ENCODE measurements at regions not wholly inside any gene's neighbourhood (a gene's known extent, or its start where the extent isn't known, plus 50 kb on each side); places are given as distances from the start of the nearest gene placed in this dataset.

DNA sequence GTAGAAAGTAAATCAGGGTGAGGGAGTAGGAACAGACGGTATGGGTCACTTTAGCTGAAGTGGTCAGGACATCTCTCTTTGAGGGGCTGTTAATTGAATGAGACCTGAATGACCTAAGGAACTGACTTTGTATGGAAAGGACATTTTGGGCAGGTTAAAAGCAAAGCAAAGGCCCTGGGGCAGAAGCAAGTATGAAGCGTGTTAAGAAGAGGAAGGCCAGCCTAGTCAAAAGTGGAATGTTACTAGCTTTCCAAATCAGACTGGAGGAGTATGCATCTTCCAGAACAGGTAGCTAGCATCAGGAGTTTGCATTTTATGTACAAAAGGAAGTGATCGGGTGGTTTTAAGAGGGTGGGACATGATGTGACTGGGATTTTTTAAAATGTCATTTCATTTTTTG is 70.9 kb upstream of the PCGF5 start:
- no peak for TF ChIP-seq CTCF (IDR thresholded peaks at IDR 0.05)
- no peaks in the 10 kb centered on the region for H3K9me3 ChIP-seq
- no peaks in the 10 kb centered on the region for H3K4me1 ChIP-seq
- ATAC-seq (no peak), DNase-seq (no peak)
- H3K36me3 ChIP-seq, result no peaks in the 10 kb centered on the region
- no peak overlapping the region for H3K27ac ChIP-seq
- intact Hi-C loops (cut with DNase I), result no loop called here
- H3K27me3 ChIP-seq, result no peaks in the 10 kb centered on the region
- H3K4me3 ChIP-seq, result no peak overlapping the region

DNA sequence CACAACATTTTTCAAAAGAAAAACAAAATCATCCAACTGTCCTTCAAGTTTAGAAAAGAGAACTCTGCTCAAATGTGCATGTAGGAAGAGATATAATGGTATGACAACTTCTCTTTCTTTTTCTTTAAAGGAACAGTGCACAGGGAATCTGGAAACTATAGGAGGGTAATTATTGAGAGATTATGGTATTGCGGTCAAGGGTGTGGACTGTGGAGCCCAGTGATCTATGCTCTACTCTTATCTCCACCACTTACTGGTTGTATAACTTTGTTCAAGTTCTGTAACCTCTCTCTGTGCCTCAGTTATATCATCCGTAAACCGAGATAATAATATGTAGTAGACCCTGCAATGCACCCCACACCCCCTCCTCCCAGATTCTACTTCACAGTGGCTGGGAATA is 69.8 kb upstream of the PCGF5 start:
- H3K4me1 ChIP-seq, result no peaks in the 10 kb centered on the region
- intact Hi-C loops (cut with DNase I), result no loop called here
- no peak for ATAC-seq
- H3K27me3 ChIP-seq, result no peaks in the 10 kb centered on the region
- H3K4me3 ChIP-seq, result no peak overlapping the region
- no peak overlapping the region for H3K27ac ChIP-seq
- H3K36me3 ChIP-seq, result no peaks in the 10 kb centered on the region
- no peaks in the 10 kb centered on the region for H3K9me3 ChIP-seq
- no peak for TF ChIP-seq CTCF (IDR thresholded peaks at IDR 0.05)
- no peak for DNase-seq

GRCh38 chr10:91153508-91153907 is 67.0 kb upstream of the PCGF5 start:
- TF ChIP-seq CTCF (IDR thresholded peaks at IDR 0.05), result no peak

DNA sequence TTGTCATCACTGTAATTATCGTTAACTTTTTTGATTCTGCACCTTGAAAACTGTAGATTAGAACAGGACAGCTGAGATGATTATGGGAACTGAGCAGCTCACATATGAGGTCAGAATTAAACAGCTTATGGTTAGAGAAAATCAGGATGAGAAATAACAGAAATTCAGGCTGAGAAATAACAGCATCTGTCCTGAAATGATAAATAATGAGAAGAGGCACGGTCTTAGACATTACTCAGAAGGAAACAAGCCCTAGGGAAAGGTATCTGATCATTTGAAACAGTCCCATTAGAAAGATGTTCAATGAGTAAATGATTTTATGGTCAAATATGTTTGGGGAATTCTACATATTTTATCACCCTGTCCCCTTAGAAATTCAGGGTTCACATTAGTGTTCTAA is 65.6 kb upstream of the PCGF5 start:
- no peak for ATAC-seq
- H3K27ac ChIP-seq, result no peak overlapping the region
- H3K36me3 ChIP-seq, result no peaks in the 10 kb centered on the region
- no peak for DNase-seq
- no peak overlapping the region for H3K4me3 ChIP-seq
- no peaks in the 10 kb centered on the region for H3K4me1 ChIP-seq
- no peak for TF ChIP-seq CTCF (IDR thresholded peaks at IDR 0.05)
- H3K9me3 ChIP-seq, result no peaks in the 10 kb centered on the region
- no peaks in the 10 kb centered on the region for H3K27me3 ChIP-seq
- intact Hi-C loops (cut with DNase I), result no loop called here

More at GRCh38 chr10:91153508-91153907, 67.0 kb upstream of the PCGF5 start:
- ATAC-seq (no peak), DNase-seq (no peak)
- H3K27me3 ChIP-seq, result no peaks in the 10 kb centered on the region
- intact Hi-C loops (cut with DNase I), result no loop called here
- no peak overlapping the region for H3K4me3 ChIP-seq
- H3K9me3 ChIP-seq, result no peaks in the 10 kb centered on the region
- H3K27ac ChIP-seq, result no peak overlapping the region
- no peaks in the 10 kb centered on the region for H3K4me1 ChIP-seq
- H3K36me3 ChIP-seq, result no peaks in the 10 kb centered on the region

- no peaks in the 10 kb centered on the region for H3K27me3 ChIP-seq
- intact Hi-C loops (cut with DNase I), result no loop called here
- no peaks in the 10 kb centered on the region for H3K36me3 ChIP-seq
- ATAC-seq, result no peak
- no peaks in the 10 kb centered on the region for H3K4me1 ChIP-seq
- no peak for TF ChIP-seq CTCF (IDR thresholded peaks at IDR 0.05)
- no peak for DNase-seq
- no peak overlapping the region for H3K4me3 ChIP-seq
- H3K9me3 ChIP-seq, result no peaks in the 10 kb centered on the region
- no peak overlapping the region for H3K27ac ChIP-seq
Measured at GRCh38 chr10:91156196-91156595, 64.3 kb upstream of the PCGF5 start.

- no peaks in the 10 kb centered on the region for H3K27me3 ChIP-seq
- H3K27ac ChIP-seq, result no peak overlapping the region
- H3K4me1 ChIP-seq, result peaks cover 5% of the 10 kb centered on the region
- no peak for TF ChIP-seq CTCF (IDR thresholded peaks at IDR 0.05)
- H3K4me3 ChIP-seq, result no peak overlapping the region
- ATAC-seq (no peak), DNase-seq (no peak)
- intact Hi-C loops (cut with DNase I), result no loop called here
- H3K9me3 ChIP-seq, result no peaks in the 10 kb centered on the region
- H3K36me3 ChIP-seq, result no peaks in the 10 kb centered on the region
Measured at GRCh38 chr10:91159254-91159783, 61.1 kb upstream of the PCGF5 start.
